Lower lobe of right lung (tissue), 2 donors: ENCODE measurements at regions not wholly inside any gene's neighbourhood (a gene's known extent, or its start where the extent isn't known, plus 50 kb on each side); places are given as distances from the start of the nearest gene placed in this dataset.
"Not testable (repeated sequence)": the region's sequence is repeated elsewhere in the genome, so short reads cannot be mapped to it uniquely, and the experiment has no call there.

ENCODE experiments used
- ATAC-seq, 2 donors: fragments of 200-7000 bp; cut with Tn5 transposase; one replicate each; pipeline ENCODE4 v1.9.1; 2020 to 2022; ENCODE audit warnings: mild to moderate bottlenecking in 2 of 2, moderate library complexity in 2 of 2
- DNase-seq: peaks from one replicate; pipeline ENCODE4 v3.0.0-alpha.2; 2020
- H3K27ac ChIP-seq: fragments of 200-600 bp; one replicate; pipeline ENCODE4 v1.8.0; 2022
- H3K27me3 ChIP-seq: fragments of 200-600 bp; one replicate; pipeline ENCODE4 v1.8.0; 2022; ENCODE audit warnings: low read depth
- H3K36me3 ChIP-seq: fragments of 200-600 bp; one replicate; pipeline ENCODE4 v1.8.0; 2022; ENCODE audit warnings: mild to moderate bottlenecking
- H3K4me1 ChIP-seq: fragments of 200-600 bp; one replicate; pipeline ENCODE4 v1.8.0; 2022
- H3K4me3 ChIP-seq: fragments of 200-600 bp; one replicate; pipeline ENCODE4 v1.8.0; 2022; ENCODE audit warnings: mild to moderate bottlenecking
- H3K9me3 ChIP-seq: fragments of 200-600 bp; one replicate; pipeline ENCODE4 v1.8.0; 2022
- intact Hi-C: fragments of 100-400 bp; cut with DNase I; formaldehyde crosslinking; loops from one replicate; pipeline ENCODE4 v1.11.0; 2022
- TF ChIP-seq, protein P1 (sequence below): fragments of 200-600 bp; IDR thresholded peaks from one replicate; pipeline ENCODE4 v1.8.0; 2022; ENCODE audit warnings: antibody characterized with exemption, mild to moderate bottlenecking
- donor health status: DM: no; HTN: yes; CAD: no; lungs with severe emphysema.

DNA sequence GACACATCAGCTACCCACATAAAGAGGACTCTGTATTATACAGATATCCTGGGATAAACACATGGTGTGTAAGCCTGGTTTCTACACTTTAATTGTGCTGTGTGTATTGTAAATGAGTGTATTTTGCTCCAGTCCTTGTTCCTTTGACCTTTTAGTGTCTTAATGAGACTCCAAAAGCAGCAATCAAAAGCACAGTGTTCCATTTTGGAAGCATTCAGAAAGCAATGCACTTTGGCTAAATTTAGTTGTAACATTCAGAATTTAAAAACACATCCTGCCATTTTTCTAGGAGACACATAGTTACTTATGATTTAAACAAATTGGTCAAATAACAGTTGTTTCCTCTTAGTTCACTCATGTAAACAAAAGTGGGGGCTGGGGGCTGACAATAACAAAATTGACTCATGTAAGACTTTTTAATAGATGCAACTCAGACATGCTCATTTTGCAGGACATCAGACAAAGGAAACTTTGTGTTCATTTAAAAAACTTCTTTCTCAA, 122.2 kb downstream of the GPR37 start:
- no peak for ATAC-seq
- intact Hi-C loops: no loop called here
- H3K27ac ChIP-seq: no peak overlapping the region
- no peaks in the 10 kb centered on the region for H3K27me3 ChIP-seq
- no peak overlapping the region for H3K4me3 ChIP-seq
- no peaks in the 10 kb centered on the region for H3K4me1 ChIP-seq
- TF ChIP-seq, protein P1, sequence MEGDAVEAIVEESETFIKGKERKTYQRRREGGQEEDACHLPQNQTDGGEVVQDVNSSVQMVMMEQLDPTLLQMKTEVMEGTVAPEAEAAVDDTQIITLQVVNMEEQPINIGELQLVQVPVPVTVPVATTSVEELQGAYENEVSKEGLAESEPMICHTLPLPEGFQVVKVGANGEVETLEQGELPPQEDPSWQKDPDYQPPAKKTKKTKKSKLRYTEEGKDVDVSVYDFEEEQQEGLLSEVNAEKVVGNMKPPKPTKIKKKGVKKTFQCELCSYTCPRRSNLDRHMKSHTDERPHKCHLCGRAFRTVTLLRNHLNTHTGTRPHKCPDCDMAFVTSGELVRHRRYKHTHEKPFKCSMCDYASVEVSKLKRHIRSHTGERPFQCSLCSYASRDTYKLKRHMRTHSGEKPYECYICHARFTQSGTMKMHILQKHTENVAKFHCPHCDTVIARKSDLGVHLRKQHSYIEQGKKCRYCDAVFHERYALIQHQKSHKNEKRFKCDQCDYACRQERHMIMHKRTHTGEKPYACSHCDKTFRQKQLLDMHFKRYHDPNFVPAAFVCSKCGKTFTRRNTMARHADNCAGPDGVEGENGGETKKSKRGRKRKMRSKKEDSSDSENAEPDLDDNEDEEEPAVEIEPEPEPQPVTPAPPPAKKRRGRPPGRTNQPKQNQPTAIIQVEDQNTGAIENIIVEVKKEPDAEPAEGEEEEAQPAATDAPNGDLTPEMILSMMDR: no peak
- H3K36me3 ChIP-seq: no peaks in the 10 kb centered on the region
- H3K9me3 ChIP-seq: no peaks in the 10 kb centered on the region
- DNase-seq: no peak

DNA sequence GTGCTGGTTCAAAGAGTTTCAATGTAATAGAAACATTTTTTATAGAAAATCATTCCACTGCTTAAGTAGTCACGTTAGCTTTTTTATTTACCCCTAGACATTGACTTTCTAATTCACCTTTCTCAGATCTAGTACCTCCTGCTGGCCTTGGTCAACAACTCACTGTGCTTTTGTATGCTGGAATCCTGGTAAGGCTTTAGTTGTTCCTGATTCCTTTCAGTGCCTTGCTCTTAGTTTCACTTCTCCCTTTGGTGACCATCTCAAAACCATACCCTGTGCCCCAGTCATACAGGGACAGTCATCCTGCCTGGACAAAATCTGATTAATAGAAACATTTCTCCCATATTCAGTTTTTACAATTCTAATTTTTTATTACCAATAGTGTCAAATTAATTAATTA, 130.2 kb downstream of the GPR37 start:
- intact Hi-C loops: no loop called here
- H3K4me1 ChIP-seq: no peaks in the 10 kb centered on the region
- H3K27me3 ChIP-seq: no peaks in the 10 kb centered on the region
- no peak overlapping the region for H3K4me3 ChIP-seq
- DNase-seq: no peak
- H3K36me3 ChIP-seq: no peaks in the 10 kb centered on the region
- TF ChIP-seq, protein P1: no peak
- no peak for ATAC-seq
- no peaks in the 10 kb centered on the region for H3K9me3 ChIP-seq
- H3K27ac ChIP-seq: no peak overlapping the region

DNA sequence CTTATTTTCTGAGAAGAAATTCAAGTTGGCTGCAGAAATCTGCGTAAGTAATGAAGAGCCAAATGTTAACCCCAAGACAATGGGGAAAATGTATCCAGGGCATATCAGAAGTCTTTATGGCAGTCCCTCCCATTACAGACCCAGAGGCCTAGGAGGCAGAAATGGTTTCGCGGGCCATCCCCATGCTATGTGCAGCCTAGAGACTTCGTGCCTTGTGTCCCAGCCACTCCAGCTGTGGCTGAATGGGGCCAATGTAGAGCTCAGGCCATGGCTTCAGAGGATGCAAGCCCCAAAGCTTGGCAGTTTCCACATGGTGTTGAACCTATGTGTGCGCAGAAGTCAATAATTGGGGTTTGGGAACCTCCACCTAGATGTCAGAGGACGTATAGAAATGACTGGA, 131.9 kb downstream of the GPR37 start:
- DNase-seq (no peak), ATAC-seq (no peak)
- no peaks in the 10 kb centered on the region for H3K4me1 ChIP-seq
- no peak overlapping the region for H3K27ac ChIP-seq
- TF ChIP-seq, protein P1: no peak
- H3K27me3 ChIP-seq: no peaks in the 10 kb centered on the region
- no peaks in the 10 kb centered on the region for H3K9me3 ChIP-seq
- intact Hi-C loops: no loop called here
- H3K36me3 ChIP-seq: no peaks in the 10 kb centered on the region
- H3K4me3 ChIP-seq: no peak overlapping the region

DNA sequence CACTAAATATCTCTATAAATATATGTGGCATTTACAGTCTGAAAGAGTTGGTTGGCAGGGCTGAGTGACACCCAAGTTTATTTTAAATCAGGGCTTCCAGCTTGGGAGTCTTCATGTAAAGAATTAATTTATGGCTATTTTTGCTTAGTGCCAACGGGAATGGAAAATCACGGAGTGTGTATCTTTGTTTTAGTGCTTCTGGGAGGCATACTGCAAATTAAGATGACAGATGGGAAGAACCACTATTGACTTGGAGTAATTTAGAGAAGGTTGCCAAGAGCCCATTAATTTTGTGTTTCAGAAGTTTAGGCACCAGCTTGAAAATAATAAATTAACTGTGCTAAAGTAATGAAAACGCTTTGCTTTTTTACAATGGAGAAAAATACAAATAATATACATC, 135.2 kb downstream of the GPR37 start:
- TF ChIP-seq, protein P1: no peak

DNA sequence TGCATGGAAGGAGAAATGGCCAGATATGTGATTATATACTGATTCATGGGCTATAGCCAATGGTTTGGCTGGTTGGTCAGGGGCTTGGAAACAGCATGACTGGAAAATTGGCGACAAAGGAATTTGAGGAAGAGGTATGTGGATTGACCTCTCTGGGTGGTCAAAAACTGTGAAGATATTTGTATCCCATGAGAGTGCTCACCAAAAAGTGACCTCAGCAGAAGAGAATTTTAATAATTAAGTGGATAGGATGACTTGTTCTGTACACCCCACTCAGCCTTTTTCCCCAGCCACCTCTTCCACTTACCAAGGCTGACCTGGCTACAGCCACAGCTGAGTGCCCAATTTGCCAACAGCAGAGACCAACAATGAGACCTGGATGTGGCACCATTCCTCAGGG, 146.7 kb downstream of the GPR37 start:
- H3K27ac ChIP-seq: no peak overlapping the region
- no peaks in the 10 kb centered on the region for H3K36me3 ChIP-seq
- H3K9me3 ChIP-seq: peaks cover 4% of the 10 kb centered on the region
- H3K27me3 ChIP-seq: no peaks in the 10 kb centered on the region
- no peak overlapping the region for H3K4me3 ChIP-seq
- no peak for DNase-seq
- no peaks in the 10 kb centered on the region for H3K4me1 ChIP-seq
- intact Hi-C loops: no loop called here
- TF ChIP-seq, protein P1: no peak
- no peak for ATAC-seq

More for the DNA sequence above, 135.2 kb downstream of the GPR37 start:
- H3K4me1 ChIP-seq: no peaks in the 10 kb centered on the region
- H3K4me3 ChIP-seq: no peak overlapping the region
- H3K36me3 ChIP-seq: no peaks in the 10 kb centered on the region
- DNase-seq: no peak
- no peak for ATAC-seq
- no peak overlapping the region for H3K27ac ChIP-seq
- H3K27me3 ChIP-seq: no peaks in the 10 kb centered on the region
- intact Hi-C loops: no loop called here
- H3K9me3 ChIP-seq: no peaks in the 10 kb centered on the region

DNA sequence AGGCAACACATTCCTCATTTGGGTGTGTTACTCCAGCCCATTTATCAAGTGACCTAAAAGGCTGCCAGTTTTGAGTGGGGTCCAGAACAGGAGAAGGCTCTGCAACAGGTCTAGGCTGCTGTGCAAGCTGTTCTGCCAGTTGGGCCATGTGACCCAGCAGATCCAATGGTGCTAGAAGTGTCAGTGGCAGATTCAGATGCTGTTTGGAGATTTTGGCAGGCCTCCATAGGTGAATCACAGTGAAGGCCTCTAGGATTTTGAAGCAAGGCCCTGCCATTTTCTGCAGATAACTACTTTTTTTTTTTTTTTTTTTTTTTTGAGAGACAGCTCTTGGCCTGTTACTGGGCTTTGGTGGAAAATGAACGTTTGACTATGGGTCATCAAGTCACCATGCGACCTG, 147.5 kb downstream of the GPR37 start:
- ATAC-seq, H3K4me3 ChIP-seq, H3K36me3 ChIP-seq, H3K9me3 ChIP-seq, intact Hi-C loops, H3K27ac ChIP-seq, H3K27me3 ChIP-seq, DNase-seq, H3K4me1 ChIP-seq: not testable (repeated sequence)
